ENCODE measurements at regions not wholly inside any gene's neighbourhood (a gene's known extent, or its start where the extent isn't known, plus 50 kb on each side); places are given as distances from the start of the nearest gene placed in this dataset.

GRCh38 chr22:23375031-23375827 is 194.9 kb downstream of the BCR start:
- no peak for TF ChIP-seq REST (tag by site-specific recombination; IDR thresholded peaks at IDR 0.05)
- no peak for TF ChIP-seq CTCF (tag by site-specific recombination; IDR thresholded peaks at IDR 0.05)
- TF ChIP-seq REPIN1 (tag by site-specific recombination; IDR thresholded peaks at IDR 0.05; ENCODE audit: low read depth) = no peak
- TF ChIP-seq ATF2 (tag by site-specific recombination; IDR thresholded peaks at IDR 0.05; ENCODE audit: low read depth) = no peak
- no peak for TF ChIP-seq PBX3 (CRISPR knock-in tag; IDR thresholded peaks at IDR 0.05)
- TF ChIP-seq MYNN (tag by site-specific recombination; IDR thresholded peaks at IDR 0.05; ENCODE audit: borderline replicate concordance) = no peak
- no peak for TF ChIP-seq ZNF610 (tag by site-specific recombination; IDR thresholded peaks at IDR 0.05; ENCODE audit: borderline replicate concordance)
- TF ChIP-seq SP7 (tag by site-specific recombination; IDR thresholded peaks at IDR 0.05) = no peak
- TF ChIP-seq ZNF792 (tag by site-specific recombination; IDR thresholded peaks at IDR 0.05) = no peak
- TF ChIP-seq TCF7L2 (IDR thresholded peaks at IDR 0.05; ENCODE audit: borderline replicate concordance, low read depth, low read length) = no peak
- no peak for TF ChIP-seq ZNF776 (tag by site-specific recombination; IDR thresholded peaks at IDR 0.05; ENCODE audit: borderline replicate concordance)
- TF ChIP-seq ZBTB21 (tag by site-specific recombination; IDR thresholded peaks at IDR 0.05) = no peak

Data from HEK293 (cell line).